ENCODE measurements at regions not wholly inside any gene's neighbourhood (a gene's known extent, or its start where the extent isn't known, plus 50 kb on each side); places are given as distances from the start of the nearest gene placed in this dataset.

- TF ChIP-seq CTCF (IDR thresholded peaks at IDR 0.05): no peak
- TF ChIP-seq POLR2A (IDR thresholded peaks at IDR 0.05): no peak
Observed at GRCh38 chr6:137343241-137343640, 124.1 kb upstream of the IFNGR1 start.

Measured in tibial nerve (tissue), 3 donors.